ENCODE measurements at regions not wholly inside any gene's neighbourhood (a gene's known extent, or its start where the extent isn't known, plus 50 kb on each side); places are given as distances from the start of the nearest gene placed in this dataset.

DNA sequence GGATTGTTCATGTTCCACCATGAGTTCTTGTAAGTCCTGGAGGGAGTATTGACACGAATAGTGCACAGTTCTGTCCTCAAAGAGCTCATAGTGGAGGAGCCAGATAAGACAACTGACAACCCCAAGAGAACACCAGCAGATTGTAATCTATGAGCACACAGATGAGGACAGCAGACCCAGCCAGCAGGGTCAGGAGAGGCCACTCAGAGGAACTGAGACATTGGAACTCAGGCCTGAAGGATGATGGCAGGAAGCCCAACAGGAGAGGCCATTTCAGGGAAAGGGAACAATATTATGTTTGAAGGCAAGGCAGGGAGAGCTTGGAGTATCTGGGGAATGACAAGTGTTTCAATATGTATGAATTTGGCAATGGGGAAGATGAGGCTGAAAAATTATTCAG is 63.7 kb upstream of the IPO5 start:
- TF ChIP-seq, protein P1, sequence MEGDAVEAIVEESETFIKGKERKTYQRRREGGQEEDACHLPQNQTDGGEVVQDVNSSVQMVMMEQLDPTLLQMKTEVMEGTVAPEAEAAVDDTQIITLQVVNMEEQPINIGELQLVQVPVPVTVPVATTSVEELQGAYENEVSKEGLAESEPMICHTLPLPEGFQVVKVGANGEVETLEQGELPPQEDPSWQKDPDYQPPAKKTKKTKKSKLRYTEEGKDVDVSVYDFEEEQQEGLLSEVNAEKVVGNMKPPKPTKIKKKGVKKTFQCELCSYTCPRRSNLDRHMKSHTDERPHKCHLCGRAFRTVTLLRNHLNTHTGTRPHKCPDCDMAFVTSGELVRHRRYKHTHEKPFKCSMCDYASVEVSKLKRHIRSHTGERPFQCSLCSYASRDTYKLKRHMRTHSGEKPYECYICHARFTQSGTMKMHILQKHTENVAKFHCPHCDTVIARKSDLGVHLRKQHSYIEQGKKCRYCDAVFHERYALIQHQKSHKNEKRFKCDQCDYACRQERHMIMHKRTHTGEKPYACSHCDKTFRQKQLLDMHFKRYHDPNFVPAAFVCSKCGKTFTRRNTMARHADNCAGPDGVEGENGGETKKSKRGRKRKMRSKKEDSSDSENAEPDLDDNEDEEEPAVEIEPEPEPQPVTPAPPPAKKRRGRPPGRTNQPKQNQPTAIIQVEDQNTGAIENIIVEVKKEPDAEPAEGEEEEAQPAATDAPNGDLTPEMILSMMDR (conservative IDR thresholded peaks at IDR 0.05 in 1 of 2, IDR thresholded peaks at IDR 0.05 in 1 of 2; ENCODE audit: extremely low read depth in 1 of 2, insufficient read depth in 1 of 2, low read depth in 1 of 2, low read length in 2 of 2) = no peak
- no peak for TF ChIP-seq EZH2 (IDR thresholded peaks at IDR 0.05; ENCODE audit: borderline replicate concordance, low read length)
